Mesenchymal stem cell (in vitro differentiated cells and primary cell): ENCODE measurements at regions not wholly inside any gene's neighbourhood (a gene's known extent, or its start where the extent isn't known, plus 50 kb on each side); places are given as distances from the start of the nearest gene placed in this dataset.

ENCODE experiments used
- DNase-seq: peaks from one replicate; pipeline ENCODE4 v3.0.0-alpha.2; 2013
- H2AFZ ChIP-seq: one replicate; pipeline ENCODE4 v1.6.1; 2013; ENCODE audit warnings: low read depth, mild to moderate bottlenecking, control low read depth, inconsistent platforms, low read length, moderate library complexity
- H2AK5ac ChIP-seq: 2 replicates; pipeline ENCODE4 v1.6.1; 2013; ENCODE audit warnings: low read length, moderate library complexity, mild to moderate bottlenecking, inconsistent platforms; ENCODE audit not compliant: severe bottlenecking
- H2BK120ac ChIP-seq: one replicate; pipeline ENCODE4 v1.6.1; 2013; ENCODE audit warnings: low read depth, mild to moderate bottlenecking, inconsistent platforms, low read length, moderate library complexity
- H2BK12ac ChIP-seq, 2 experiments: one replicate each; pipeline ENCODE4 v1.6.1; 2013; ENCODE audit warnings: inconsistent platforms in 2 of 2, low read length in 2 of 2, mild to moderate bottlenecking in 2 of 2, moderate library complexity in 2 of 2, control low read depth in 1 of 2
- H2BK15ac ChIP-seq: one replicate; pipeline ENCODE4 v1.6.1; 2013; ENCODE audit warnings: mild to moderate bottlenecking, low read depth, inconsistent platforms; ENCODE audit not compliant: poor library complexity, severe bottlenecking
- H2BK5ac ChIP-seq: 2 replicates; pipeline ENCODE4 v1.6.1; 2013; ENCODE audit warnings: low read depth, mild to moderate bottlenecking, low read length, control low read depth, inconsistent platforms; ENCODE audit not compliant: poor library complexity, severe bottlenecking
- H3K14ac ChIP-seq, 2 experiments: one replicate each; pipeline ENCODE4 v1.6.1; 2013; ENCODE audit warnings: inconsistent platforms in 2 of 2, low read length in 2 of 2, control low read depth in 1 of 2, mild to moderate bottlenecking in 1 of 2, moderate library complexity in 1 of 2
- H3K18ac ChIP-seq, 2 experiments: one replicate each; pipeline ENCODE4 v1.6.1; 2013; ENCODE audit warnings: inconsistent platforms in 2 of 2, low read length in 2 of 2, control low read depth in 1 of 2, low read depth in 1 of 2, mild to moderate bottlenecking in 1 of 2
- H3K23ac ChIP-seq, 2 experiments: one replicate each; pipeline ENCODE4 v1.6.1; 2013; ENCODE audit warnings: inconsistent platforms in 2 of 2, low read length in 2 of 2, mild to moderate bottlenecking in 2 of 2, moderate library complexity in 2 of 2, control low read depth in 1 of 2
- H3K27ac ChIP-seq: 2 replicates; pipeline ENCODE4 v1.5.1; 2013; ENCODE audit warnings: mild to moderate bottlenecking, moderate library complexity, low read length, control low read depth, inconsistent platforms; ENCODE audit not compliant: poor library complexity, severe bottlenecking
- H3K27me3 ChIP-seq, 2 experiments: 2 replicates each; pipeline versions ENCODE4 v1.6.1 to v1.7.0; 2013; ENCODE audit warnings: low read length in 2 of 2, mild to moderate bottlenecking in 2 of 2, moderate library complexity in 2 of 2, control low read depth in 1 of 2, inconsistent platforms in 1 of 2; ENCODE audit not compliant: control insufficient read depth in 1 of 2, insufficient read depth in 1 of 2
- H3K36me3 ChIP-seq, 2 experiments: 2 replicates each; pipeline versions ENCODE4 v1.6.1 to v1.7.0; 2013; ENCODE audit warnings: low read length in 2 of 2, control low read depth in 1 of 2, inconsistent platforms in 1 of 2, low read depth in 1 of 2, mild to moderate bottlenecking in 1 of 2; ENCODE audit not compliant: insufficient read depth in 2 of 2, control insufficient read depth in 1 of 2
- H3K4ac ChIP-seq, 2 experiments: one replicate each; pipeline ENCODE4 v1.6.1; 2013; ENCODE audit warnings: inconsistent platforms in 2 of 2, low read length in 2 of 2, mild to moderate bottlenecking in 2 of 2, moderate library complexity in 2 of 2, control low read depth in 1 of 2, low read depth in 1 of 2
- H3K4me1 ChIP-seq: 2 replicates; pipeline ENCODE4 v1.6.1; 2013; ENCODE audit warnings: low read depth, low read length, control low read depth; ENCODE audit not compliant: control insufficient read depth, insufficient read depth
- H3K4me2 ChIP-seq: 2 replicates; pipeline ENCODE4 v1.6.1; 2013; ENCODE audit warnings: low read length, mild to moderate bottlenecking, inconsistent platforms; ENCODE audit not compliant: poor library complexity, severe bottlenecking
- H3K4me3 ChIP-seq, 2 experiments: 2 replicates each; pipeline versions ENCODE4 v1.5.1 to v1.7.0; 2013; ENCODE audit warnings: low read length in 2 of 2, mild to moderate bottlenecking in 2 of 2, control low read depth in 1 of 2, low read depth in 1 of 2; ENCODE audit not compliant: insufficient read depth in 1 of 2
- H3K79me1 ChIP-seq: replicated peaks from 2 replicates; pipeline ENCODE4 v1.6.1; 2013; ENCODE audit warnings: mild to moderate bottlenecking, control low read depth, low read length, inconsistent platforms; ENCODE audit not compliant: poor library complexity, severe bottlenecking
- H3K9ac ChIP-seq: 2 replicates; pipeline ENCODE4 v1.7.0; 2013; ENCODE audit warnings: mild to moderate bottlenecking, low read length, moderate library complexity
- H3K9me3 ChIP-seq: 2 replicates; pipeline ENCODE4 v1.7.0; 2013; ENCODE audit warnings: mild to moderate bottlenecking, low read length; ENCODE audit not compliant: control insufficient read depth
- H4K8ac ChIP-seq: one replicate; pipeline ENCODE4 v1.6.1; 2013; ENCODE audit warnings: inconsistent platforms, mild to moderate bottlenecking, low read length, moderate library complexity
- H4K91ac ChIP-seq: one replicate; pipeline ENCODE4 v1.6.1; 2013; ENCODE audit warnings: mild to moderate bottlenecking, low read length, inconsistent platforms
- WGBS: methylation state at CpG from one replicate; pipeline ENCODE4 v1.1.7; 2013; ENCODE audit warnings: mixed read lengths; 5-methylcytosine and 5-hydroxymethylcytosine counted together

- H2BK5ac ChIP-seq = no peak overlapping the region
- no peak overlapping the region for H2AK5ac ChIP-seq
- H3K9me3 ChIP-seq = no peaks in the 10 kb centered on the region
- WGBS = 95% methylated on average over 5 of the region's 5 CpGs
- H3K18ac ChIP-seq = peak overlapping the region in 1 of 2 experiments; percentile 26
- no peak overlapping the region for H4K8ac ChIP-seq
- H3K9ac ChIP-seq = no peak overlapping the region
- H2BK12ac ChIP-seq = no peak overlapping the region
- no peak overlapping the region for H2AFZ ChIP-seq
- H3K36me3 ChIP-seq = peaks cover 0 to 29% of the 10 kb centered on the region in 2 experiments
- H3K4me1 ChIP-seq = peaks cover 3% of the 10 kb centered on the region
- H3K23ac ChIP-seq = peak overlapping the region in 1 of 2 experiments; percentile 72
- no peak overlapping the region for H3K4me3 ChIP-seq
- no peak overlapping the region for H3K4ac ChIP-seq
- H3K27me3 ChIP-seq = no peaks in the 10 kb centered on the region
- H2BK120ac ChIP-seq = no peak overlapping the region
- H3K27ac ChIP-seq = no peak overlapping the region
- H3K14ac ChIP-seq = peak overlapping the region in 1 of 2 experiments; percentile 75
- H3K4me2 ChIP-seq = no peak overlapping the region
- H3K79me1 ChIP-seq = no peaks in the 10 kb centered on the region
- H4K91ac ChIP-seq = no peak overlapping the region
- no peak for DNase-seq
- no peak overlapping the region for H2BK15ac ChIP-seq
Measured at GRCh38 chr1:184859381-184860105, 104.9 kb upstream of the EDEM3 start.

- no peak overlapping the region for H2BK120ac ChIP-seq
- H4K8ac ChIP-seq = no peak overlapping the region
- H3K4me2 ChIP-seq = no peak overlapping the region
- WGBS = 100% methylated on average over 2 of the region's 3 CpGs
- H3K27ac ChIP-seq = no peak overlapping the region
- DNase-seq = no peak
- H4K91ac ChIP-seq = no peak overlapping the region
- H3K4me1 ChIP-seq = peaks cover 3% of the 10 kb centered on the region
- H3K36me3 ChIP-seq = peaks cover 0 to 22% of the 10 kb centered on the region in 2 experiments
- no peak overlapping the region for H2AK5ac ChIP-seq
- H3K27me3 ChIP-seq = no peaks in the 10 kb centered on the region
- H2BK5ac ChIP-seq = no peak overlapping the region
- H2BK12ac ChIP-seq = no peak overlapping the region
- H3K9ac ChIP-seq = no peak overlapping the region
- no peak overlapping the region for H2AFZ ChIP-seq
- no peak overlapping the region for H3K18ac ChIP-seq
- no peak overlapping the region for H3K23ac ChIP-seq
- no peak overlapping the region for H3K4me3 ChIP-seq
- no peaks in the 10 kb centered on the region for H3K9me3 ChIP-seq
- H3K14ac ChIP-seq = no peak overlapping the region
- no peaks in the 10 kb centered on the region for H3K79me1 ChIP-seq
- no peak overlapping the region for H3K4ac ChIP-seq
- no peak overlapping the region for H2BK15ac ChIP-seq
Measured at GRCh38 chr1:184858288-184858687, 103.6 kb upstream of the EDEM3 start.

DNA sequence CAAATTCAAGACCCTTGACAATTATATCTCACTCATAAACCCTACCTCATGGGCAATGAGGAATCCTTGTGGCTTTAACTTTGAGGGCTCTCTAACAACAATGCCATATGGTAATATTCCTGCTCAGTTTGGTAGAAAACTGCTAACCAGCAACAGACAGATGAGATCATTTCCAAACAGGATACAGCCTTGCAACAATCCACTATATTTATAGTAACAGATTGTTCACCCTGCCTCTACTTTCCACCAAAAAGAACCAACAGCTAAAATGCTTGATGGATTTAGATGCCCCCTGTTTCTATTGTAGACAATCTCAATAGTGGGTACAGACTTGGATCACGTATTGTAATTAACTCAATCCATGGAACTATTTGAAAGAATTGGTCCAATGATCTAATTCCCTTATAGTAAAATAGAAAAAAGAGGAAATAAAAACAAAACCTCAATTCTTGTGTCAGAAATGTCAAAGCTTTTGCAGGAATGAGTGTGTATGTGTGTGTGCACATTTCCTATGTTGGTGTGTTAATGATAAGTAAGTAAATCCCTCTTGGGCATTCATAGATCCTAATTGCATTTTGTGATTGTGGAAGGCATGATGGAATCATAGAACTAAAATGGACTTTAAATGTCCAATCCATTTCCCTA is 100.0 kb upstream of the EDEM3 start:
- no peak overlapping the region for H2AK5ac ChIP-seq
- peaks cover 0 to 22% of the 10 kb centered on the region in 2 experiments for H3K36me3 ChIP-seq
- H3K4me1 ChIP-seq = peaks cover 3% of the 10 kb centered on the region
- no peak overlapping the region for H4K91ac ChIP-seq
- WGBS = no CpG with 5 or more reads among the region's 1 CpG
- H3K4ac ChIP-seq = no peak overlapping the region
- H2BK120ac ChIP-seq = no peak overlapping the region
- no peak overlapping the region for H4K8ac ChIP-seq
- H3K23ac ChIP-seq = no peak overlapping the region
- H3K4me3 ChIP-seq = peak overlapping the region in 1 of 2 experiments; percentile 29
- no peaks in the 10 kb centered on the region for H3K9me3 ChIP-seq
- H2AFZ ChIP-seq = no peak overlapping the region
- H3K4me2 ChIP-seq = no peak overlapping the region
- no peak overlapping the region for H2BK15ac ChIP-seq
- H3K14ac ChIP-seq = no peak overlapping the region
- H2BK5ac ChIP-seq = no peak overlapping the region
- H3K79me1 ChIP-seq = no peaks in the 10 kb centered on the region
- H3K27me3 ChIP-seq = no peaks in the 10 kb centered on the region
- peak; percentile 68 for DNase-seq
- no peak overlapping the region for H2BK12ac ChIP-seq
- no peak overlapping the region for H3K27ac ChIP-seq
- peak overlapping the region; percentile 57 for H3K9ac ChIP-seq
- H3K18ac ChIP-seq = no peak overlapping the region

DNA sequence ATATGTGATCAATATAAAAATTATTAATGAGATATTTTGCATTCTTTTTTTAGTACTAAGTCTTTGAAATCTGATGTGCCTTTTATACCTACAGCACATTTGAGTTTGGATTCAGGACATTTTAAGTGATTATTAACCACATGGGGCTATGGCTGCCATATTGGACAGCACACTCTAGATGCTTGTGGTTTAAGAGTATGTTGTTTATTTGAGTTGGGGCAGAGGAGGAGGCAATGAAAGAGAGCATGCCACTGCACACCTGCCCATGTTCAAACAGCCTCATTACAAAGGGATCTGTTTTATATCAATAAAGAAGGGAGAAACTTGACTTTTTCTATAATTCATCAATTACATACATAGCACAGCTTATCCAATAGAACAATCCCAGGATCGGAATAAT is 99.4 kb upstream of the EDEM3 start:
- Histone ChIP-seq H4K8ac (no peak overlapping the region), H3K27me3 (no peaks in the 10 kb centered on the region), H3K4me1 (peaks cover 3% of the 10 kb centered on the region), H2BK15ac (no peak overlapping the region), H3K14ac (no peak overlapping the region), H3K79me1 (no peaks in the 10 kb centered on the region), H3K36me3 (peaks cover 0 to 19% of the 10 kb centered on the region in 2 experiments), H3K27ac (no peak overlapping the region), H3K4ac (no peak overlapping the region), H3K4me3 (no peak overlapping the region), H2AK5ac (no peak overlapping the region), H3K9ac (peak overlapping the region; percentile 41), H2AFZ (no peak overlapping the region), H4K91ac (no peak overlapping the region), H3K4me2 (no peak overlapping the region), H2BK120ac (no peak overlapping the region), H2BK5ac (no peak overlapping the region), H2BK12ac (no peak overlapping the region), H3K23ac (no peak overlapping the region), H3K9me3 (no peaks in the 10 kb centered on the region), H3K18ac (no peak overlapping the region)
- DNase-seq = no peak
- WGBS = no CpG with 5 or more reads among the region's 1 CpG
